DOHH2 (cell line): ENCODE measurements at regions not wholly inside any gene's neighbourhood (a gene's known extent, or its start where the extent isn't known, plus 50 kb on each side); places are given as distances from the start of the nearest gene placed in this dataset.

Experiments
- CTCF ChIP-seq: fragments of 200-600 bp; sonication (generic); IDR thresholded peaks from one replicate; pipeline ENCODE4 v1.5.1; 2014; ENCODE audit warnings: antibody characterized with exemption, mild to moderate bottlenecking, low read depth, low read length; ENCODE audit not compliant: poor library complexity, severe bottlenecking
- EZH2phosphoT487 ChIP-seq: fragments of 200-600 bp; sonication (generic); IDR thresholded peaks from 2 replicates; pipeline ENCODE4 v1.6.1; 2017; ENCODE audit warnings: borderline replicate concordance, mild to moderate bottlenecking, antibody characterized with exemption, low read length, moderate library complexity, mixed read lengths

- TF ChIP-seq CTCF: no peak
- no peak for TF ChIP-seq EZH2phosphoT487
Observed at GRCh38 chr6:140101818-140102217, 727.4 kb upstream of the CITED2 start.
